OCI-LY7 (cell line): ENCODE measurements at regions not wholly inside any gene's neighbourhood (a gene's known extent, or its start where the extent isn't known, plus 50 kb on each side); places are given as distances from the start of the nearest gene placed in this dataset.

Source experiments
- CTCF ChIP-seq: fragments of 200-600 bp; sonication (generic); conservative IDR thresholded peaks from 2 replicates; pipeline ENCODE4 v1.5.1; 2014; ENCODE audit warnings: mild to moderate bottlenecking, antibody characterized with exemption, low read length, moderate library complexity, mixed read lengths
- EZH2phosphoT487 ChIP-seq: fragments of 200-600 bp; sonication (generic); IDR thresholded peaks from 2 replicates; pipeline ENCODE4 v1.6.1; 2018; ENCODE audit warnings: low read depth, borderline replicate concordance, mild to moderate bottlenecking, mixed run types, antibody characterized with exemption, low read length, moderate library complexity, mixed read lengths

GRCh38 chr20:22223236-22223635 lies 361.1 kb downstream of the FOXA2 start:
- TF ChIP-seq CTCF: no peak
- no peak for TF ChIP-seq EZH2phosphoT487
